NCI-H345 treated with DMSO at 0.1 percent for 48 hours (cell line): ENCODE measurements at regions not wholly inside any gene's neighbourhood (a gene's known extent, or its start where the extent isn't known, plus 50 kb on each side); places are given as distances from the start of the nearest gene placed in this dataset.
"Not testable (repeated sequence)": the region's sequence is repeated elsewhere in the genome, so short reads cannot be mapped to it uniquely, and the experiment has no call there.

Experiments
- DNase-seq: peaks from one replicate; lab custom pipeline; 2025; ENCODE audit not compliant: unreplicated experiment; lab: John Stamatoyannopoulos, UW

DNA sequence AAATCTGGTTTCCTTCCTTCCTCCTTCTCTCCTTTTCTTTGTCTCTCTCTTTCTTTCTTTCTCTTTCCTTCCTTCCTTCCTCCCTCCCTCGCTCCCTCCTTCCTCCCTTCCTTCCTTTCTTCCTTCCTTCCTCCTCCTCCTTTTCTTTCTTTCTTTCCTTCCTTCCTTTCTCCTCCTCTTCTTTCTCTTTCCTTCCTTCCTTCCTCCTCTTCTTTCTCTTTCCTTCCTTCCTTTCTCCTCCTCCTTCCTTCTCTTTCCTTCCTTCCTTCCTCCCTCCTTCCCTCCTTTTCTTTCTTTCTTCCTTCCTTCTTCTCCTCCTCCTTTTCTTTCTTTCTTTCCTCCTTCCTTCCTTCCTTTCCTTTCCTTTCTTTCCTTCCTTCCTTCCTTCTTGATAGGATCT lies 61.2 kb downstream of the VIP start:
- no peak for DNase-seq

- DNase-seq: no peak
Observed at GRCh38 chr6:152815230-152815872, 64.8 kb downstream of the VIP start.

GRCh38 chr6:152816055-152816454 lies 65.5 kb downstream of the VIP start:
- no peak for DNase-seq

DNA sequence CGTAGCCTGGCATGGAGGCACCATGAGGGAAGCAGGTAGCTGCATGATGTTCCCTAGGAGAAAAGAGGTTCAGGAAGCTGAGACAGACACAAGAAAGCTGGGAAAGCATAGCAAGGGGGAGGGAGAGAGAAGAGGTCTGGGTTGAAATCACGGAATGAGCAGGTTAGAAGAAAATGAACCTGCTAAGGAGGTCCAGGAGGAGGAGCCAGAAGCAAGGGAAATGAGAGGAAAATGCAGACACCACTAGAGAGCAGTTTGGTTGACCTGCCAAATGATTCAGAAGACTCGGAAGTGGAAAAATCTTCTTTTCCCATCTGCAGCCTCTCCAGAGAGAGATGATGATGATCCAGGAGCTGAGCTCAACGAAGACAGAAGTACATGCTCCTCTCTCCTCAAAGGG lies 70.9 kb downstream of the VIP start:
- DNase-seq: no peak

GRCh38 chr6:152824666-152825065 lies 74.1 kb downstream of the VIP start:
- DNase-seq: no peak

GRCh38 chr6:152828431-152828830 lies 77.8 kb downstream of the VIP start:
- no peak for DNase-seq

DNA sequence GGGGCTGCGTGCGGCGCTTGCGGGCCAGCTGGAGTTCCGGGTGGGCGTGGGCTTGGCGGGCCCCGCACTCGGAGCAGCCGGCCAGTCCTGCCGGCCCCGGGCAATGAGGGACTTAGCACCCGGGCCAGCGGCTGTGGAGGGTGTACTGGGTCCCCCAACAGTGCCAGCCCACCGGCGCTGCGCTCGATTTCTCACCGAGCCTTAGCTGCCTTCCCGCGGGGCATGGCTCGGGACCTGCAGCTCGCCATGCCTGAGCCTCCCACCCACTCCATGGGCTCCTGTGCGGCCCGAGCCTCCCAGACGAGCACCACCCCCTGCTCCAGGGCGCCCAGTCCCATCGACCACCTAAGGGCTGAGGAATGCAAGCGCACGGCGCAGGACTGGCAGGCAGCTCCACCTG lies 83.8 kb downstream of the VIP start:
- not testable (repeated sequence) for DNase-seq

GRCh38 chr6:152836523-152836922 lies 85.9 kb downstream of the VIP start:
- no peak for DNase-seq

- no peak for DNase-seq
Observed at GRCh38 chr6:152845421-152845820, 94.8 kb downstream of the VIP start.

- DNase-seq: no peak
Observed at GRCh38 chr6:152846825-152847224, 96.2 kb downstream of the VIP start.

DNA sequence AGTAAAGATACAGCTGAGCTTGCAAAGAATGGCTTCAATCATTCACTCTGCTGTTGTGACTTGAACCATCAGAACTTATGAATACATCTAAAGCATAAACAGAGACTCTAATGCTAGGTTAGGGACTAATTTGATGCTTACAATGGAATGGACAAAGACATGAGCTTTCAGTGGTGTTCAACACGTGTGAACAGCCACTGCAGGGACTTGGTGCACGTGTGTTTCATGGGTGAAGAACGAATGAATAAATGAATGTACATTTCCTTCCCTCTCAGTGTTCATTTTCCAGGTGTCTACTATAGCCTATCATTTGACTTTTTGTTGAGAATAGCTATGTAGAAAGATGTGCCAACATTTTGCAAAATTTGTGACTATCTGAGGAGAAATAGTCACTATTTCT lies 98.3 kb downstream of the VIP start:
- DNase-seq: no peak

DNA sequence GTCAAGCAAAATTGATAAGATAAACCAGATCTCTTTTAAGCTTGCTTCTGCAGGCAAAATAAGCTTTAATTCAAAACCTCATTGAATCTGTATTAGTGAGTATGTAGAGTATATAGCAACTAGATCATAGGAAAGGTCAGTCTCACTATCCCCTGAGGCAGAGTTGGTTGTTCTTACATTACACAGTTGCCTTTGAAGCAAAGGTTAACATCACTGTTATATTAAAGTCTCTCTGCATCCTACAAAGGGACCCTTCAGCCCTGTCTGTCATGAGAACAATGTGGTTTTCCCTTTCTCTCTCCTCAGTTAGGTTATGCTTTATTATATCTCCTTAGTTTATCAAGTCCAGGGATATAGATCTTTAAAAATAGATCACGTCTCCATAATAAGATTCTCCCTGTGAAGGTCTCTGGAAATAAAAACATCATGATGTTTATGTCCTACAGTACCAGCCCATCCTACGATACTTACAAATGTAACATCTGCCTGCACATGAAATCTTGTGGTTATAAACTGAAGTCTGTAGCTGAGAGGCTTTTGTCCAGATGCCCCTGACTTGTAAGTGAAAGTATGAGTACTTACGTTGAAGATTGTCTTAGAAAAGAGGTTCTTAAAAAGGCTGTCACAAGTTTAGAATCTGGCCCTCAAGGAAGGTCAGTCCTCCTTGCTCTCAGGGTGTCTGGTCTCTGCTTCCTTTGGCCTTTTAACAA lies 103.6 kb downstream of the VIP start:
- DNase-seq: no peak

DNA sequence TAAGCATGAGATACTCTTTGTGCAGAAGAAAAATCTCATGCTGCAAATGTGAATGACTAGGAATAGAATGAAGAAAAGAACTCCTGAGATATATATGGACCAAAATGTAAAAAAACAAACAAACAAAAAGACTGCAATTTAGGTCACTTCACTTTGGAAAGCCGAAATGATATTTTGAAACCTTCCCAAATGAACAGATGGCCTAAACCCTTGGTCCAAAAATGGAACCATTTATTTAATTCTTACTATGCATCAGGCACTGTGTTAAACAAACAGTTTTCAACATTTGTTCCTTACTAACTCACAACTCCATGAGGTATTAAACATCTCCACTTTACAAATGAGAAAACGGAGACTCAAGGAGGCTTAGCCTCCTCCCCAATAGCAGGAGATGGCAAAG lies 107.5 kb downstream of the VIP start:
- DNase-seq: no peak

DNA sequence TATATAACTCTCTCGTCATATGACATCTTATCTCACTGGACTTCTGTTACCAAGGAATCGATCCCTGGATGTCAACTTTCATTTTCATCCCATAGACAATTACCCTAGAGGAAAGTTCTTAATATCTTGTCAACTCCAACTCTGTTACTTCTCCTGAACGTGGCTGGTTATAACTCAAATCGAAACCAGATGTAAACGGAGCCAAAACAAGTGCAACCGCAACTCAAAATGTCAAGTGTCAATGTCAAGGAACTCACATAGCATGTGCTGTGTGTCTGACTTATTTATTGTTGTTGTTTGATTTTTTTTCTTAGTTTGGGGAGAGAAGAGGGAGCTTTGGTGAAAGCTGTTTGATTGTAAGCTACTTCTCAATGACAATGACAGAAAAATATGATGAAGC lies 108.6 kb downstream of the VIP start:
- DNase-seq: no peak

GRCh38 chr6:152863618-152864326 lies 113.2 kb downstream of the VIP start:
- DNase-seq: peak; percentile 22

DNA sequence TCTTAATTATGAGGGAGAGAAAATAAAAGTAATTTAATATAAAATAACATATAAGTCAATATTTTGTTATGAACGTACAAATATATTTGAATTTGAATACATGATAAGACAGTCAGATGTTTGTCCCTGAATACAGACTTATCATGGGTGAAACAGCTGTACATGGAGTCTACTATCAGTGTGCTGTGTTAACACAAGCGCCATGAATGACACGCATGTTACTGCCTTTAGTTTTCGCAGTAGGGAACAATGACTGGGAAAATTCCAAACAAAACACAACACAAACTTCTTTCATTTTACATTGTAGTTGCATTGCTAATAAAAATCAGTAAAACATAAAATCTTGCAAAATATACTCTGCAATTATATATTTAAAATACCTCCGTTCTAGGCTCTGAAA lies 108.6 kb downstream of the FBXO5 start:
- DNase-seq: no peak

GRCh38 chr6:152874846-152875568 lies 107.8 kb downstream of the FBXO5 start:
- no peak for DNase-seq

DNA sequence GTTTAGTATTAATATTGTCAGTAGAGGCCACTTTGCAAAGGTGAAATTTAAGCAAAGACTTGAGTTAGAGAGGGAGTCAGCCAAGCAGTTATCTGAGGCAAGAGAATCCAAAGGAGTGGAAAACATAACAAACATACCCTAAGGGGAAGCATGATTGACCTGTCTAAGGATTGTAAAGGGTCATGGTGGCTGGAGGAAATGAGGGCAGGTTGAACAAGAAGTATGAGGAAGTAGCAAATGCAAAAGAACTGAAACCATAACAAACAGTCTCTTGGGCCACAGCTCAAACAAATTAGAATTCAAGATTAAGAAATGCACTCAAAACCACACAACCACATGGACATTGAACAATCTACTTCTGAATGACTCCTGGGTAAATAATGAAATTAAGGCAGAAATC lies 103.2 kb downstream of the FBXO5 start:
- DNase-seq: no peak

GRCh38 chr6:152893187-152893586 lies 89.7 kb downstream of the FBXO5 start:
- DNase-seq: no peak

DNA sequence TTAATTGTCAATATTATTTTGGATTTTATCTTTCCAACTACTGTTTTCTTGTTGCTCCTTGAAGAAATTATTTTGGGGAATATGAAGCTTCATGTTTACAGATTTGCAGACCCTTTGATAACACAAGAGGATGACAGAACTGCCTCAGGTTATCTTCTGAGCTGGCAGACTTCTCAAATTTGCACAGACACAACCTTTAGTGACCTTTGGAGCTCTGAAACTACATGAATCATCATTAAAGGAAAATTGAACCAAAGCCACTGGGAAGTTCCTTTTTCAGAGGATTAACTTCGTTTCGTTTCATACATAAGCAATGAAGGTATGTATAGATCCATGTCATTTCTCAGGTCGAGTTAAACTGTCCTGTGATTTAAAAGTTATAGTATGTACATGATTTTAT lies 85.9 kb downstream of the FBXO5 start:
- DNase-seq: no peak

DNA sequence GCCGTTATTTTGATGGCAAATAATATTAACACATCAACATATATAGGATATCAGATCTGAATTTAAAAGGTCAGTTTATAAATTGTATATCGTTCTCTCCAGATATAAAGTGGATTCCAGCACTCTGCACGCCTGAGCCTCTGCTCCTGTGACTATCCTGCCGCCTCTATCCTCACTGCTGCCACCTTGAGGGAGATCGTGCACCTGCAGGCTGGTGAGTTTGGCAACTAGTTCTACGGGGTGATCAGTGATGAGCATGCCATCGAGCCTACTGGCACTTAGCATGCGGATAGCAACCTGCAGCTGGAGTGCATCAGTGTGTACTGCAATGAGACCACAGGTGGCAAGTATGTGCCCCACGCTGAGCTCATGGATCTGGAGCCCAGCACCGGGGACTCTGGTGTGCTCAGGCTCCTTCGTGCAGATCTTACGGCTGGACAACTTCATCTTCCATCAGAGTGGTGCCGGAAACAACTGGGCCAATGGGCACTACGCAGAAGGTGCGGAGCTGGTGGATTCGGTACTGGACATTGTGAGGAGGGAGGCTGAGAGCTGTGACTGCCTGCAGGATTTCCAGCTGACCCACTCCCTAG lies 84.9 kb downstream of the FBXO5 start:
- no peak for DNase-seq
